ENCODE measurements at regions not wholly inside any gene's neighbourhood (a gene's known extent, or its start where the extent isn't known, plus 50 kb on each side); places are given as distances from the start of the nearest gene placed in this dataset.

GRCh38 chr4:163790231-163790630, 295.7 kb downstream of the TMA16 start:
- Mint-ChIP-seq H3K4me1 (no peaks in the 10 kb centered on the region), H3K4me3 (no peak overlapping the region), H3K27me3 (ENCODE audit: low read depth) (no peaks in the 10 kb centered on the region), H3K36me3 (no peaks in the 10 kb centered on the region), H3K9me3 (no peaks in the 10 kb centered on the region), H3K27ac (no peak overlapping the region)
- TF ChIP-seq NFATC4 (CRISPR knock-in tag; IDR thresholded peaks at IDR 0.05) = no peak
- TF ChIP-seq NR3C1 (CRISPR knock-in tag; conservative IDR thresholded peaks at IDR 0.05; ENCODE audit: low read depth) = no peak
- no peak for TF ChIP-seq GRHL2 (CRISPR knock-in tag; IDR thresholded peaks at IDR 0.05; ENCODE audit: insufficient replicate concordance, severe bottlenecking)
- TF ChIP-seq PREB (CRISPR knock-in tag; IDR thresholded peaks at IDR 0.05; ENCODE audit: borderline replicate concordance) = no peak
- no peak for TF ChIP-seq ESRRA (CRISPR knock-in tag; IDR thresholded peaks at IDR 0.05; ENCODE audit: borderline replicate concordance)
- TF ChIP-seq ZNF416 (CRISPR knock-in tag; IDR thresholded peaks at IDR 0.05) = no peak
- TF ChIP-seq NR2C2 (CRISPR knock-in tag; IDR thresholded peaks at IDR 0.05) = no peak
- no peak for TF ChIP-seq AFF4 (CRISPR knock-in tag; IDR thresholded peaks at IDR 0.05; ENCODE audit: borderline replicate concordance)
- TF ChIP-seq GTF2I (CRISPR knock-in tag; conservative IDR thresholded peaks at IDR 0.05) = no peak
- TF ChIP-seq IRF1 (CRISPR knock-in tag; IDR thresholded peaks at IDR 0.05) = no peak
- TF ChIP-seq JAZF1 (CRISPR knock-in tag; IDR thresholded peaks at IDR 0.05) = no peak
- no peak for TF ChIP-seq ZNF532 (CRISPR knock-in tag; IDR thresholded peaks at IDR 0.05; ENCODE audit: borderline replicate concordance)
- no peak for TF ChIP-seq TEAD4 (CRISPR knock-in tag; IDR thresholded peaks at IDR 0.05)
- no peak for TF ChIP-seq CTCF (IDR thresholded peaks at IDR 0.05)
- CTCF ChIA-PET = no interaction called here
- POLR2A ChIA-PET = no interaction called here
- no peak for DNase-seq (ENCODE audit: low spot score)
- no peak for ATAC-seq

- ChIA-PET POLR2A (no interaction called here), CTCF (interaction anchor here (0.6 kb wide), 1 partner anchor 212 kb away, joined by 3 read pairs; no protein-coding TSS in a partner anchor)
- Mint-ChIP-seq H3K27ac (no peak overlapping the region), H3K4me1 (no peaks in the 10 kb centered on the region), H3K36me3 (no peaks in the 10 kb centered on the region), H3K27me3 (ENCODE audit: low read depth) (no peaks in the 10 kb centered on the region), H3K9me3 (no peaks in the 10 kb centered on the region), H3K4me3 (no peak overlapping the region)
- ATAC-seq (no peak), DNase-seq (ENCODE audit: low spot score) (no peak)
- TF ChIP-seq FOXJ3 (CRISPR knock-in tag; IDR thresholded peaks at IDR 0.05; ENCODE audit: borderline replicate concordance) (no peak), ZSCAN18 (CRISPR knock-in tag; IDR thresholded peaks at IDR 0.05) (no peak), SMAD4 (CRISPR knock-in tag; IDR thresholded peaks at IDR 0.05) (no peak), KAT7 (CRISPR knock-in tag; IDR thresholded peaks at IDR 0.05; ENCODE audit: borderline replicate concordance) (no peak), E2F5 (CRISPR knock-in tag; IDR thresholded peaks at IDR 0.05) (no peak), ZNF416 (CRISPR knock-in tag; IDR thresholded peaks at IDR 0.05) (no peak), ZMAT4 (CRISPR knock-in tag; IDR thresholded peaks at IDR 0.05) (no peak)
Observed at GRCh38 chr4:163795885-163796284, 301.4 kb downstream of the TMA16 start.

Measured in WTC11 (cell line).